Body of pancreas (tissue), 4 donors: ENCODE measurements at regions not wholly inside any gene's neighbourhood (a gene's known extent, or its start where the extent isn't known, plus 50 kb on each side); places are given as distances from the start of the nearest gene placed in this dataset.

ENCODE experiments used
- POLR2A ChIP-seq, 3 donors: fragments of 450-650 bp; IDR thresholded peaks; one replicate each; pipeline ENCODE4 v1.6.1; 2016; ENCODE audit warnings: antibody characterized with exemption in 3 of 3, mild to moderate bottlenecking in 2 of 3
- TF ChIP-seq, protein P1 (sequence below), 7 experiments: fragments of 450-650 bp in 4 of 7; fragments of 200-600 bp in 3 of 7; sonication (generic) in 3 of 7; IDR thresholded peaks; one replicate each; pipeline ENCODE4 v1.5.1; 2016 to 2019; ENCODE audit warnings: antibody characterized with exemption in 7 of 7

DNA sequence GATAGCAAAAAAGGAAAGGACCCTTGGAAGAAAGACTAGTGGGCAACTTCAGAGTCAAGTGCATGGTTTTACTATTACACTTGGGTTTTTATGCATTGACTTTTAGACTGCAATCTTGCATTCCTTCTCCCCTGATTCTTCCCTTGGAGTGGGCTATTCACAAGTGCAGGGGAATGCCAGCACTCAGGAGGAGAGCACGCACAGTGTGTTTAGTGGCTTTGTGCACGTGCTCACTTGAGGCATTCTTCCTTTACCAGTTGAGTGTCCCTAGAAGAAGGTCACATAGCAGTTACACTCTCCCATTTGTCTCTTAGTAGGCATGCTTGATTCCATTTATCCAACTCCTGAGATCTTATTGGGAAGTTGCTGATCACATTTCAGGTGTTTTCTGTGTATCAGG, 351.1 kb upstream of the HSFY2 start:
- no peak for TF ChIP-seq POLR2A (IDR thresholded peaks at IDR 0.05)
- TF ChIP-seq, protein P1, sequence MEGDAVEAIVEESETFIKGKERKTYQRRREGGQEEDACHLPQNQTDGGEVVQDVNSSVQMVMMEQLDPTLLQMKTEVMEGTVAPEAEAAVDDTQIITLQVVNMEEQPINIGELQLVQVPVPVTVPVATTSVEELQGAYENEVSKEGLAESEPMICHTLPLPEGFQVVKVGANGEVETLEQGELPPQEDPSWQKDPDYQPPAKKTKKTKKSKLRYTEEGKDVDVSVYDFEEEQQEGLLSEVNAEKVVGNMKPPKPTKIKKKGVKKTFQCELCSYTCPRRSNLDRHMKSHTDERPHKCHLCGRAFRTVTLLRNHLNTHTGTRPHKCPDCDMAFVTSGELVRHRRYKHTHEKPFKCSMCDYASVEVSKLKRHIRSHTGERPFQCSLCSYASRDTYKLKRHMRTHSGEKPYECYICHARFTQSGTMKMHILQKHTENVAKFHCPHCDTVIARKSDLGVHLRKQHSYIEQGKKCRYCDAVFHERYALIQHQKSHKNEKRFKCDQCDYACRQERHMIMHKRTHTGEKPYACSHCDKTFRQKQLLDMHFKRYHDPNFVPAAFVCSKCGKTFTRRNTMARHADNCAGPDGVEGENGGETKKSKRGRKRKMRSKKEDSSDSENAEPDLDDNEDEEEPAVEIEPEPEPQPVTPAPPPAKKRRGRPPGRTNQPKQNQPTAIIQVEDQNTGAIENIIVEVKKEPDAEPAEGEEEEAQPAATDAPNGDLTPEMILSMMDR (IDR thresholded peaks at IDR 0.05): no peak
